Ureter (tissue), 1 donor: ENCODE measurements at regions not wholly inside any gene's neighbourhood (a gene's known extent, or its start where the extent isn't known, plus 50 kb on each side); places are given as distances from the start of the nearest gene placed in this dataset.

Source experiments
- DNase-seq: peaks from one replicate; pipeline ENCODE4 v3.0.0-alpha.2; 2020; ENCODE audit warnings: low spot score
- donor health status: DM: yes; HTN: yes; CAD: no.

- DNase-seq: no peak
Observed at GRCh38 chr17:33352526-33352925, 59.4 kb upstream of the ASIC2 start.

- no peak for DNase-seq
Observed at GRCh38 chr17:33356266-33356665, 63.2 kb upstream of the ASIC2 start.

- DNase-seq: no peak
Observed at GRCh38 chr17:33363475-33363874, 70.4 kb upstream of the ASIC2 start.

- DNase-seq: no peak
Observed at GRCh38 chr17:33366960-33367359, 73.9 kb upstream of the ASIC2 start.

GRCh38 chr17:33369149-33369548, 76.1 kb upstream of the ASIC2 start:
- no peak for DNase-seq

- DNase-seq: no peak
Observed at GRCh38 chr17:33369876-33370275, 76.8 kb upstream of the ASIC2 start.

- no peak for DNase-seq
Observed at GRCh38 chr17:33370401-33370800, 77.3 kb upstream of the ASIC2 start.

GRCh38 chr17:33371377-33371776, 78.3 kb upstream of the ASIC2 start:
- no peak for DNase-seq

GRCh38 chr17:33373273-33373672, 80.2 kb upstream of the ASIC2 start:
- DNase-seq: no peak

GRCh38 chr17:33375103-33375502, 82.0 kb upstream of the ASIC2 start:
- no peak for DNase-seq

GRCh38 chr17:33375783-33376182, 82.7 kb upstream of the ASIC2 start:
- DNase-seq: no peak

GRCh38 chr17:33377837-33378595, 84.9 kb upstream of the ASIC2 start:
- no peak for DNase-seq

- no peak for DNase-seq
Observed at GRCh38 chr17:33381201-33381600, 88.1 kb upstream of the ASIC2 start.

- DNase-seq: no peak
Observed at GRCh38 chr17:33383488-33384023, 90.5 kb upstream of the ASIC2 start.

- DNase-seq: no peak
Observed at GRCh38 chr17:33385133-33385532, 92.0 kb upstream of the ASIC2 start.

- no peak for DNase-seq
Observed at GRCh38 chr17:33385713-33386112, 92.6 kb upstream of the ASIC2 start.

GRCh38 chr17:33387406-33387805, 94.3 kb upstream of the ASIC2 start:
- no peak for DNase-seq

- no peak for DNase-seq
Observed at GRCh38 chr17:33389504-33390135, 96.5 kb upstream of the ASIC2 start.

- DNase-seq: no peak
Observed at GRCh38 chr17:33390479-33391176, 97.5 kb upstream of the ASIC2 start.

GRCh38 chr17:33396818-33397217, 103.7 kb upstream of the ASIC2 start:
- DNase-seq: no peak

GRCh38 chr17:33398386-33398785, 105.3 kb upstream of the ASIC2 start:
- no peak for DNase-seq

- no peak for DNase-seq
Observed at GRCh38 chr17:33401249-33401648, 108.2 kb upstream of the ASIC2 start.

- DNase-seq: no peak
Observed at GRCh38 chr17:33403194-33403593, 110.1 kb upstream of the ASIC2 start.
